GM18505 (cell line): ENCODE measurements at regions not wholly inside any gene's neighbourhood (a gene's known extent, or its start where the extent isn't known, plus 50 kb on each side); places are given as distances from the start of the nearest gene placed in this dataset.

Experiments used
- ATAC-seq: cut with Tn5 transposase; IDR thresholded peaks from one replicate; pipeline ENCODE4 v1.9.1; 2021; ENCODE audit not compliant: unreplicated experiment
- POLR2A ChIP-seq: IDR thresholded peaks from 4 replicates; pipeline ENCODE4 v1.6.1; 2011; ENCODE audit warnings: borderline replicate concordance; ENCODE audit not compliant: insufficient read depth, insufficient read length; ENCODE audit errors: extremely low read depth

GRCh38 chr3:78420611-78421010, 1347.2 kb downstream of the ROBO1 start:
- no peak for TF ChIP-seq POLR2A
- no peak for ATAC-seq

- no peak for ATAC-seq
These were observed 1346.4 kb downstream of the ROBO1 start for GRCh38 chr3:78421247-78421966.

GRCh38 chr3:78424656-78425055, 1343.1 kb downstream of the ROBO1 start:
- ATAC-seq = no peak
- TF ChIP-seq POLR2A = no peak

More at GRCh38 chr3:78421247-78421966, 1346.4 kb downstream of the ROBO1 start:
- no peak for TF ChIP-seq POLR2A

- no peak for TF ChIP-seq POLR2A
- no peak for ATAC-seq
These were observed 1341.3 kb downstream of the ROBO1 start for GRCh38 chr3:78426454-78426853.

- no peak for TF ChIP-seq POLR2A
- ATAC-seq = no peak
These were observed 1340.5 kb downstream of the ROBO1 start for GRCh38 chr3:78427303-78427702.

- no peak for ATAC-seq
- no peak for TF ChIP-seq POLR2A
These were observed 1337.1 kb downstream of the ROBO1 start for GRCh38 chr3:78430741-78431140.

GRCh38 chr3:78434801-78435200, 1333.0 kb downstream of the ROBO1 start:
- no peak for TF ChIP-seq POLR2A
- ATAC-seq = no peak

GRCh38 chr3:78455166-78455565, 1312.6 kb downstream of the ROBO1 start:
- no peak for TF ChIP-seq POLR2A
- no peak for ATAC-seq

- ATAC-seq = no peak
- TF ChIP-seq POLR2A = no peak
These were observed 1311.9 kb downstream of the ROBO1 start for GRCh38 chr3:78455712-78456433.

- no peak for TF ChIP-seq POLR2A
- no peak for ATAC-seq
These were observed 1308.0 kb downstream of the ROBO1 start for GRCh38 chr3:78459796-78460195.

- ATAC-seq = no peak
- TF ChIP-seq POLR2A = no peak
These were observed 1305.8 kb downstream of the ROBO1 start for GRCh38 chr3:78462021-78462420.

- ATAC-seq = no peak
- no peak for TF ChIP-seq POLR2A
These were observed 1291.7 kb downstream of the ROBO1 start for GRCh38 chr3:78476076-78476475.

GRCh38 chr3:78481050-78481449, 1286.7 kb downstream of the ROBO1 start:
- TF ChIP-seq POLR2A = no peak

GRCh38 chr3:78483090-78483489, 1284.7 kb downstream of the ROBO1 start:
- no peak for TF ChIP-seq POLR2A
- no peak for ATAC-seq

More at GRCh38 chr3:78481050-78481449, 1286.7 kb downstream of the ROBO1 start:
- no peak for ATAC-seq
